Ishikawa (cell line): ENCODE measurements at regions not wholly inside any gene's neighbourhood (a gene's known extent, or its start where the extent isn't known, plus 50 kb on each side); places are given as distances from the start of the nearest gene placed in this dataset.

Source experiments
- CEBPB ChIP-seq: IDR thresholded peaks from 2 replicates; pipeline ENCODE4 v1.6.1; 2012
- CREB1 ChIP-seq: IDR thresholded peaks from 2 replicates; pipeline ENCODE4 v1.6.1; 2012; ENCODE audit warnings: low read depth
- EGR1 ChIP-seq: IDR thresholded peaks from 2 replicates; pipeline ENCODE4 v1.6.1; 2012
- EP300 ChIP-seq: IDR thresholded peaks from 2 replicates; pipeline ENCODE4 v1.6.1; 2012; ENCODE audit warnings: borderline replicate concordance
- FOXM1 ChIP-seq: IDR thresholded peaks from 2 replicates; pipeline ENCODE4 v1.6.1; 2012; ENCODE audit warnings: low read depth, borderline replicate concordance
- NFIC ChIP-seq: IDR thresholded peaks from 2 replicates; pipeline ENCODE4 v1.6.1; 2012
- RAD21 ChIP-seq: IDR thresholded peaks from 2 replicates; pipeline ENCODE4 v1.6.1; 2012; ENCODE audit warnings: low read depth
- TAF1 ChIP-seq: IDR thresholded peaks from 2 replicates; pipeline ENCODE4 v1.6.1; 2012; ENCODE audit warnings: low read depth, mild to moderate bottlenecking
- TCF12 ChIP-seq: IDR thresholded peaks from 2 replicates; pipeline ENCODE4 v1.6.1; 2012; ENCODE audit warnings: low read depth
- TEAD4 ChIP-seq: IDR thresholded peaks from 2 replicates; pipeline ENCODE4 v1.6.1; 2012
- YY1 ChIP-seq: IDR thresholded peaks from 2 replicates; pipeline ENCODE4 v1.6.1; 2012; ENCODE audit warnings: low read depth
- ZBTB7A ChIP-seq: IDR thresholded peaks from 2 replicates; pipeline ENCODE4 v1.6.1; 2012; ENCODE audit warnings: low read depth
- TF ChIP-seq, protein P1 (sequence below): IDR thresholded peaks from 2 replicates; pipeline ENCODE4 v1.6.1; 2012
- TF ChIP-seq, protein P2 (sequence below): IDR thresholded peaks from 2 replicates; pipeline ENCODE4 v1.6.1; 2012
- TF ChIP-seq, protein P3 (sequence below): IDR thresholded peaks from 2 replicates; pipeline ENCODE4 v1.6.1; 2012; ENCODE audit warnings: low read depth, mild to moderate bottlenecking

DNA sequence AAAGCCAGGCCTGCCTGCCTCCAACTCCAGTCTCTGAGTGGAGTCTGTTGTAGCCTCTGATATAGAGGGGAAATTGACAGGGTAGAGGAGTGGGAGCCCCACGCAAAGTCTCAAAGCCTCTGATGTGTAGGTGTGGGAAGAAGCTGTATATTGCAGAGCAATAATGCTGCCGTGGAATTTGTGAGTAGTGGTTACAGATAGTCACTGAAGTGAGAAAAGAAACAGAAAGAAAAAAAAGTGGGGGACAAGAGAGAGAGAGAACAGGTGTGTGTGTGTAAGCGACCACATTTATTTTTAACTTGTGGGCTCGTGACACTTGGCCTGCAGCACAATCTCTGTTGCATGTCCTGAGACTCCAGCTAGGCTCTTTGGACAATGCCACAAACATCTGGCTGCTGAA is 227.8 kb downstream of the NSG2 start:
- no peak for TF ChIP-seq EGR1
- TF ChIP-seq, protein P1, sequence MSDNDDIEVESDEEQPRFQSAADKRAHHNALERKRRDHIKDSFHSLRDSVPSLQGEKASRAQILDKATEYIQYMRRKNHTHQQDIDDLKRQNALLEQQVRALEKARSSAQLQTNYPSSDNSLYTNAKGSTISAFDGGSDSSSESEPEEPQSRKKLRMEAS, result no peak
- no peak for TF ChIP-seq FOXM1
- no peak for TF ChIP-seq NFIC
- TF ChIP-seq, protein P2, sequence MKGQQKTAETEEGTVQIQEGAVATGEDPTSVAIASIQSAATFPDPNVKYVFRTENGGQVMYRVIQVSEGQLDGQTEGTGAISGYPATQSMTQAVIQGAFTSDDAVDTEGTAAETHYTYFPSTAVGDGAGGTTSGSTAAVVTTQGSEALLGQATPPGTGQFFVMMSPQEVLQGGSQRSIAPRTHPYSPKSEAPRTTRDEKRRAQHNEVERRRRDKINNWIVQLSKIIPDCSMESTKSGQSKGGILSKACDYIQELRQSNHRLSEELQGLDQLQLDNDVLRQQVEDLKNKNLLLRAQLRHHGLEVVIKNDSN, result no peak
- no peak for TF ChIP-seq TAF1
- no peak for TF ChIP-seq YY1
- no peak for TF ChIP-seq RAD21

DNA sequence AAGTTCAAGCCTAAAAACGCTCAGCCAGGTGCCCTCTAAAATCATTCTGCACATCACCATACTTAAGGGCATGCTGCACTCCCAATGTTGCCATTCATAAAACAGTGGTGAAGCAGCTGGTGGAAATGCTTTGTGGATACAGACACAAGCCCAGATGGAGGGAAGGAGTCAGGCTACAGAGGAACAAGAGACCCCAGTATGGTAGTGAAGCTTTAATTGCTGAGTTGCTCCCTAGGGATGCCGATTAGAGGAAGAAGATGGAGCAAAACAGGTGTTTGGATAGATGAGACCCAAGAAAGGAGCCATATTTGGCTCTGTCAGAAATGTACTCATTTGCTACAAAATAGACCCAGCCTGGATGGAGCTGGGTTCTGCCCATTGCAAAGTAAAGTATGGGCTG is 230.5 kb downstream of the NSG2 start:
- TF ChIP-seq EP300 (no peak), TEAD4 (no peak), TCF12 (no peak), NFIC (no peak), TAF1 (no peak)
- TF ChIP-seq, protein P3, sequence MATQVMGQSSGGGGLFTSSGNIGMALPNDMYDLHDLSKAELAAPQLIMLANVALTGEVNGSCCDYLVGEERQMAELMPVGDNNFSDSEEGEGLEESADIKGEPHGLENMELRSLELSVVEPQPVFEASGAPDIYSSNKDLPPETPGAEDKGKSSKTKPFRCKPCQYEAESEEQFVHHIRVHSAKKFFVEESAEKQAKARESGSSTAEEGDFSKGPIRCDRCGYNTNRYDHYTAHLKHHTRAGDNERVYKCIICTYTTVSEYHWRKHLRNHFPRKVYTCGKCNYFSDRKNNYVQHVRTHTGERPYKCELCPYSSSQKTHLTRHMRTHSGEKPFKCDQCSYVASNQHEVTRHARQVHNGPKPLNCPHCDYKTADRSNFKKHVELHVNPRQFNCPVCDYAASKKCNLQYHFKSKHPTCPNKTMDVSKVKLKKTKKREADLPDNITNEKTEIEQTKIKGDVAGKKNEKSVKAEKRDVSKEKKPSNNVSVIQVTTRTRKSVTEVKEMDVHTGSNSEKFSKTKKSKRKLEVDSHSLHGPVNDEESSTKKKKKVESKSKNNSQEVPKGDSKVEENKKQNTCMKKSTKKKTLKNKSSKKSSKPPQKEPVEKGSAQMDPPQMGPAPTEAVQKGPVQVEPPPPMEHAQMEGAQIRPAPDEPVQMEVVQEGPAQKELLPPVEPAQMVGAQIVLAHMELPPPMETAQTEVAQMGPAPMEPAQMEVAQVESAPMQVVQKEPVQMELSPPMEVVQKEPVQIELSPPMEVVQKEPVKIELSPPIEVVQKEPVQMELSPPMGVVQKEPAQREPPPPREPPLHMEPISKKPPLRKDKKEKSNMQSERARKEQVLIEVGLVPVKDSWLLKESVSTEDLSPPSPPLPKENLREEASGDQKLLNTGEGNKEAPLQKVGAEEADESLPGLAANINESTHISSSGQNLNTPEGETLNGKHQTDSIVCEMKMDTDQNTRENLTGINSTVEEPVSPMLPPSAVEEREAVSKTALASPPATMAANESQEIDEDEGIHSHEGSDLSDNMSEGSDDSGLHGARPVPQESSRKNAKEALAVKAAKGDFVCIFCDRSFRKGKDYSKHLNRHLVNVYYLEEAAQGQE, result no peak

DNA sequence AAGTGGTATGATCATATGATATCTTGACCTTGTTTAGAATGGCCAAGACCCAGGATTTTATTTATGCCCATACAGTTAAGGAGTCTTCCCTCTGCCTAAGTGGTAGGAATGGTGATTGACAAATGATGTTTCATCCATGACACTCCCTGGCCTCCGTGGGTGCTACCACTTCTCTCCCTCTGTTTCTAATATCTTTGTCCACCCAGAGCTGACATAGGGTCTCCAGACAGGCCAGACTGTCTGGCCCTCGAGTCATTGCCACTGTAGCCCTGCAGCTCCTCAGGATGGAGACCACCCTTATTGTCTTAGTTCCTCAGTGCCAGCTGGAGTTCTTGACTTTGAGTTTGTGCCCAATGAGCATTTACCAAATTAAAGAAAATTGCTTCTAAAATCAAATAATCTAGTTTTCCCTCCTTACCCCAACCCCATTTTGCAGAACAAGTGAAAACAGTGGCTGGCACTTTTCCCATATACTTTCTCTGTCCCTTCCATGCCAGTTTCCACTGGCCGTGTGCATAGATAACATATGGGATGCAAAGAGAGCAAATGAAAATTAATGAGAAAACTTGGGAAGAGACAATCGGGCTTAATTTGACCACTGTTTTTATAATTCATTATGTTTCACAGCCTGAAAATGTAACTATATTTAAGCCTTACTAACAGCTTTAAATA is 235.7 kb downstream of the NSG2 start:
- no peak for TF ChIP-seq YY1
- TF ChIP-seq, protein P2, result no peak
- TF ChIP-seq CREB1, result no peak
- no peak for TF ChIP-seq TEAD4
- TF ChIP-seq RAD21, result no peak
- no peak for TF ChIP-seq EGR1
- TF ChIP-seq TCF12, result no peak
- TF ChIP-seq NFIC, result no peak
- no peak for TF ChIP-seq EP300
- TF ChIP-seq, protein P1, result no peak
- no peak for TF ChIP-seq TAF1
- TF ChIP-seq, protein P3, result no peak
- TF ChIP-seq ZBTB7A, result no peak
- TF ChIP-seq CEBPB, result no peak
- TF ChIP-seq FOXM1, result no peak

DNA sequence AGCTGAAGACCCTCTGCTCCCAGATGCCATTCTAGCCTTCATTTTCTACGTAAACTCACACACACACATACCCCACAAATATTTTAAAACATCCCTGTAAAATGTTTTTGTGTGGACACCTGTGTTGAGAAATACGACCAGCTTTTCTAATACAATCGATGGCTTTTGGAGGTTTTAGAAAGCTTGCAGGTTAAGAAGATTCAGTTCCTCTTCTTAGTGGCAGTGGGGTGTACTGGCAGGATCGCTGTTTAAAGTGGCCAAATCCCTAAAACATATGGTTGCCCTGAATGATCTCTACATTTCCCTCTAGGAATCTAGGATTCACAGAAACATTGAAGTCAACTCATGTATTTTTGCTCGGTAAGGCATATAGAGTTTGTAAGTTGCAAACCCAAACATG is 236.3 kb downstream of the NSG2 start:
- TF ChIP-seq NFIC (no peak), FOXM1 (no peak)
- TF ChIP-seq, protein P1, result no peak

DNA sequence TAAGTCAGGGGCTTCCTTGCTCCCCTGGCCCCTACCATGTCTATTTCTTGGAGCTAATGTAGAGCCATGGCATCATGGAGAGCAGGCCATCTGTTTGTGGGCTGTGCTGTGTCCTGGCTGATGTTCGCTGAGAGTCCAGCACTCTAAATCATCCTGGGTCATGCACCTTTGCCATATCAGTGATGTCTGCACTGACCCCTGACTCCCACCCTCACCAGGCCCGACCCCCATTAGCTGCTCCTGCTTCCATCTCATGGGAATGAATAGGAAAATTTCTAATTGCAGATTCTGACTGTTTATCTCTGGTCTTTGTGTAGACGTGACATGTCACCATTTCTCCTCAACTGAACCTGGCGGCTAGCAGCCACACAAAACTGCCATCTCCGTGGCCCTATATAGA is 236.9 kb downstream of the NSG2 start:
- TF ChIP-seq ZBTB7A (no peak), YY1 (no peak), CREB1 (no peak), RAD21 (no peak), CEBPB (no peak), EP300 (no peak)
- TF ChIP-seq, protein P1, result no peak
- TF ChIP-seq, protein P2, result no peak
- TF ChIP-seq, protein P3, result no peak
